Gastrocnemius medialis (tissue), 4 donors: ENCODE measurements at regions not wholly inside any gene's neighbourhood (a gene's known extent, or its start where the extent isn't known, plus 50 kb on each side); places are given as distances from the start of the nearest gene placed in this dataset.
"Not testable (repeated sequence)": the region's sequence is repeated elsewhere in the genome, so short reads cannot be mapped to it uniquely, and the experiment has no call there.

Experiments used
- ATAC-seq, 2 donors: fragments of 150-250 bp; one replicate each; pipeline ENCODE4 v1.9.1; 2016
- DNase-seq, 2 donors: peaks; one replicate each; pipeline ENCODE4 v3.0.0-alpha.2; 2019
- H3K27ac ChIP-seq, 4 donors: fragments of 200-600 bp; sonication (generic); 1 replicate in 1 of 4; 2 replicates in 3 of 4; pipeline ENCODE4 v1.5.1; 2016 to 2018; ENCODE audit warnings: mild to moderate bottlenecking in 2 of 4, moderate library complexity in 1 of 4
- H3K27me3 ChIP-seq, 3 donors: fragments of 200-600 bp; sonication (generic) in 2 of 3; 1 replicate in 1 of 3; 2 replicates in 2 of 3; pipeline versions ENCODE4 v1.5.1 to v1.6.0; 2016 to 2019; ENCODE audit warnings: mild to moderate bottlenecking in 1 of 3, moderate library complexity in 1 of 3
- H3K36me3 ChIP-seq, 2 donors: fragments of 200-600 bp; sonication (generic) in 1 of 2; one replicate each; pipeline ENCODE4 v1.5.1; 2017 to 2018
- H3K4me1 ChIP-seq, 2 donors: fragments of 200-600 bp; sonication (generic) in 1 of 2; one replicate each; pipeline ENCODE4 v1.5.1; 2016 to 2017; ENCODE audit warnings: mild to moderate bottlenecking in 2 of 2
- H3K4me3 ChIP-seq, 4 donors: fragments of 200-600 bp; sonication (generic) in 3 of 4; 1 replicate in 1 of 4; 2 replicates in 3 of 4; pipeline ENCODE4 v1.5.1; 2016 to 2019; ENCODE audit warnings: mild to moderate bottlenecking in 2 of 4
- H3K9me3 ChIP-seq, 3 donors: fragments of 200-600 bp; sonication (generic) in 2 of 3; 1 replicate in 1 of 3; 2 replicates in 2 of 3; pipeline ENCODE4 v1.5.1; 2016 to 2019
- POLR2A ChIP-seq, 2 donors: fragments of 450-650 bp; IDR thresholded peaks; one replicate each; pipeline ENCODE4 v1.6.1; 2017; ENCODE audit warnings: antibody characterized with exemption in 2 of 2, mild to moderate bottlenecking in 2 of 2, moderate library complexity in 2 of 2
- in situ Hi-C, 4 donors: fragments of 200-750 bp; cut with MboI; loops; one replicate each; pipeline versions ENCODE4 v1.15.0 to v1.8.0; 2017; ENCODE audit warnings: low sequenced_read_pairs in 4 of 4
- intact Hi-C: fragments of 100-400 bp; cut with DNase I; formaldehyde crosslinking; loops from one replicate; pipeline ENCODE4 v1.15.1; 2023; ENCODE audit warnings: low total_unique reads
- TF ChIP-seq, protein P1 (sequence below), 5 experiments: fragments of 450-650 bp in 3 of 5; fragments of 200-600 bp in 2 of 5; sonication (generic) in 2 of 5; IDR thresholded peaks in 4 of 5; conservative IDR thresholded peaks in 1 of 5; 1 replicate in 4 of 5; 2 replicates in 1 of 5; pipeline ENCODE4 v1.5.1; 2016 to 2019; ENCODE audit warnings: antibody characterized with exemption in 5 of 5, mild to moderate bottlenecking in 3 of 5, moderate library complexity in 3 of 5

DNA sequence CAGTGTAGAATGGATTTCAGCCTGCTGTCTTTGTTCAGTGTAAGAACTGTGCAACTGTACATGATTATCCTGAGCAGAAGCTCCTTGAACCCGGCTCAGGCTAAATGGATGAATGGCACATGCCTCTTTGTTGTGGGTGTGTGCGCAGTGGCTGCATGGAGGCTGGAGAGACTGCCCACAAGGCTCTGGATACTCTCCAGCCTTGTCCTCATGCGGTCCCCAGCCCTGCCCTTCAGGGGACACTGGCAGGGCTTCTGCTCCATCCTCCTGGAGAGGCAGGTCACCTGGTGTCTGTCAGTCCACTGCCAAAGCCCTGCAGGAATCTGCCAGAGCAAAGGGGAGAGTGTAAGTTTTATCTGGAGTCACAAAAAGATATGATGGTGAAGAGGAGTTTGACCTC is 241.7 kb upstream of the EXOC2 start:
- H3K27me3 ChIP-seq: no peaks in the 10 kb centered on the region
- DNase-seq (no peak), ATAC-seq (no peak)
- H3K4me1 ChIP-seq: no peaks in the 10 kb centered on the region
- in situ Hi-C loops (no loop called here), intact Hi-C loops (no loop called here)
- no peaks in the 10 kb centered on the region for H3K36me3 ChIP-seq
- no peaks in the 10 kb centered on the region for H3K9me3 ChIP-seq
- H3K4me3 ChIP-seq: no peak overlapping the region
- no peak for TF ChIP-seq POLR2A (IDR thresholded peaks at IDR 0.05)
- TF ChIP-seq, protein P1, sequence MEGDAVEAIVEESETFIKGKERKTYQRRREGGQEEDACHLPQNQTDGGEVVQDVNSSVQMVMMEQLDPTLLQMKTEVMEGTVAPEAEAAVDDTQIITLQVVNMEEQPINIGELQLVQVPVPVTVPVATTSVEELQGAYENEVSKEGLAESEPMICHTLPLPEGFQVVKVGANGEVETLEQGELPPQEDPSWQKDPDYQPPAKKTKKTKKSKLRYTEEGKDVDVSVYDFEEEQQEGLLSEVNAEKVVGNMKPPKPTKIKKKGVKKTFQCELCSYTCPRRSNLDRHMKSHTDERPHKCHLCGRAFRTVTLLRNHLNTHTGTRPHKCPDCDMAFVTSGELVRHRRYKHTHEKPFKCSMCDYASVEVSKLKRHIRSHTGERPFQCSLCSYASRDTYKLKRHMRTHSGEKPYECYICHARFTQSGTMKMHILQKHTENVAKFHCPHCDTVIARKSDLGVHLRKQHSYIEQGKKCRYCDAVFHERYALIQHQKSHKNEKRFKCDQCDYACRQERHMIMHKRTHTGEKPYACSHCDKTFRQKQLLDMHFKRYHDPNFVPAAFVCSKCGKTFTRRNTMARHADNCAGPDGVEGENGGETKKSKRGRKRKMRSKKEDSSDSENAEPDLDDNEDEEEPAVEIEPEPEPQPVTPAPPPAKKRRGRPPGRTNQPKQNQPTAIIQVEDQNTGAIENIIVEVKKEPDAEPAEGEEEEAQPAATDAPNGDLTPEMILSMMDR (IDR thresholded peaks at IDR 0.05 in 4 of 5, conservative IDR thresholded peaks at IDR 0.05 in 1 of 5): no peak
- no peak overlapping the region for H3K27ac ChIP-seq

DNA sequence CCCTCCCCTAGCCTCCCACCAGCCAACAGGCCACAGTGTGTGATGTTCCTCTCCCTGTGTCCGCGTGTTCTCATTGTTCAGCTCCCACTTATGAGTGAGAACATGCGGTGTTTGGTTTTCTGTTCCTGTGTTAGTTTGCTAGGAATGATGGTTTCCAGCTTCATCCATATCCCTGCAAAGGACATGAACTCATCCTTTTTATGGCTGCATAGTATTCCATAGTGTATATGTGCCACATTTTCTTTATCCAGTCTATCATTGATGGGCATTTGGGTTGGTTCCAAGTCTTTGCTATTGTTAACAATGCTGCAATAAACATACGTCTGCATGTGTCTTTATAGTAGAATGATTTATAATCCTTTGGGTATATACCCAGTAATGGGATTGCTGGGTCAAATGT is 239.0 kb upstream of the EXOC2 start:
- intact Hi-C loops: not testable (repeated sequence)

DNA sequence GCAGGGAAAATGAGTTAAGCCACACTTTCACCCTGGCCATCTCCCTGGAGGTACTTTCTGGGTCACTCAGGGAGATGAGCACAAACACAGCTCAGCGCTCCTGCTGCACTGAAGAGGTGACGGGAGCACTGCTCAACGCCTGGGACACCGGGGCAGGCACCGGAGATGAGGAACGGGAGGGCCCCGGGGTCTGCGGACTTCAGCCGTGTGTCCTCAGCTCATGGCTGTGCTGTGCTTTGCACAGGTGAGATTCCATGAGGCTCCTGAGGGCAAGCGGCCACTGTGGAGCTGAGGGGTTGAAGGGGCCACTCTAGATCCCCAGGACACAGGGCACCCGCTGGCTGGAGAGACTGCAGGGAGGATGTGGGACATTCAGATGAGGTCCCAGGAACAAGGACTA is 234.2 kb upstream of the EXOC2 start:
- Histone ChIP-seq H3K4me1 (no peaks in the 10 kb centered on the region), H3K27ac (no peak overlapping the region), H3K36me3 (no peaks in the 10 kb centered on the region), H3K4me3 (no peak overlapping the region), H3K27me3 (no peaks in the 10 kb centered on the region), H3K9me3 (no peaks in the 10 kb centered on the region)
- intact Hi-C loops: no loop called here
- in situ Hi-C loops: no loop called here
- no peak for TF ChIP-seq POLR2A (IDR thresholded peaks at IDR 0.05)
- TF ChIP-seq, protein P1 (IDR thresholded peaks at IDR 0.05 in 4 of 5, conservative IDR thresholded peaks at IDR 0.05 in 1 of 5): no peak
- DNase-seq: no peak
- no peak for ATAC-seq

More for the DNA sequence above, 239.0 kb upstream of the EXOC2 start:
- ATAC-seq, H3K36me3 ChIP-seq, H3K27me3 ChIP-seq, H3K27ac ChIP-seq, H3K4me3 ChIP-seq, H3K4me1 ChIP-seq, in situ Hi-C loops, H3K9me3 ChIP-seq, DNase-seq: not testable (repeated sequence)

DNA sequence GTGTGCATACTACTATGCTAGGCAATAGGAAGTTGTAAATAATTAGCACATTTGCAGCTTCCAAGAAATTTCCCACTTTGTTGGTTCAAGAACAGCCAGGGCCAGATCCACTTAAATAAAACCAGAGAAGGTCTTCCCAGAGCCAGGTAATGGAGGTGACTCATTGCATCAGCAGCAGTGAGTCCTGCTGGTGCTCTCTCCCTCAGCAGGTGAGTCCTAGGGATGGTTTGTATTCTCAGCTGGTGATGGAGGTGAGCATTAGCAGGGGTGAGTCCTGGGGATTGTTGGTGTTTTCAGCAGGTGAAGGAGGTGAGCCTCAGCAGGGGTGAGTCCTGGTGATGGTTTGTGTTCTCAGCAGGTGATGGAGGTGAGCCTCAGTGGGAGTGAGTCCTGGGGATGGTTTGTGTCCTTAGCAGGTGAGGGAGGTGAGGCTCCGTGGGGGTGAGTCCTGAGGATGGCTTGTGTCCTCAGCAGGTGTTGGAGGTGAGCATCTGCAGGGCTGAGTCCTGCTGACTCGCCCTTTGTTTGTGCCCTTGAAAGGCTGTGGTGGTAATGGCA is 232.8 kb upstream of the EXOC2 start:
- no peaks in the 10 kb centered on the region for H3K36me3 ChIP-seq
- no peak for TF ChIP-seq POLR2A (IDR thresholded peaks at IDR 0.05)
- TF ChIP-seq, protein P1 (IDR thresholded peaks at IDR 0.05 in 4 of 5, conservative IDR thresholded peaks at IDR 0.05 in 1 of 5): no peak
- DNase-seq: no peak
- intact Hi-C loops (no loop called here), in situ Hi-C loops (no loop called here)
- ATAC-seq: no peak
- H3K4me3 ChIP-seq: no peak overlapping the region
- H3K9me3 ChIP-seq: no peaks in the 10 kb centered on the region
- H3K4me1 ChIP-seq: no peaks in the 10 kb centered on the region
- no peaks in the 10 kb centered on the region for H3K27me3 ChIP-seq
- H3K27ac ChIP-seq: no peak overlapping the region

DNA sequence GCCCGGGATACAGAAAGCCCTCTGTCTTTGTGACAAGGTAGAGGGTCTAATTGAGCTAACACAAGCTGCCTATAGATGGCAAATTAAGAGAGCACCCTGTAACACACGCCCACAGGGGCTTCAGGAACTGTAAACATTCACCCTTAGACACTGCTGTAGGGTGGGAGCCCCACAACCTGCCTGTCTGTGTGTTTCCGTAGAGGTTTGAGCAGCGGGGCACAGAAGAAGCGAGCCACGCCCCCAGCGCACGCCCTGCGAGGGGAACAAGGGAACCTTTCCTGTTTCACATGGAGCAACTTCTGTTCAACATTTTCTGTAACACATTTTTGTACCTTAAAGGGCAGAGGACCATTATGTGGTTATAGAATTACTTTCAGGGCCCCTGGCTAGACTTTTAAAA is 231.7 kb upstream of the EXOC2 start:
- in situ Hi-C loops: no loop called here
- no peak overlapping the region for H3K4me3 ChIP-seq
- DNase-seq: no peak
- no peak for TF ChIP-seq POLR2A (IDR thresholded peaks at IDR 0.05)
- TF ChIP-seq, protein P1 (IDR thresholded peaks at IDR 0.05 in 4 of 5, conservative IDR thresholded peaks at IDR 0.05 in 1 of 5): no peak
- H3K4me1 ChIP-seq: no peaks in the 10 kb centered on the region
- intact Hi-C loops: no loop called here
- no peak for ATAC-seq
- no peaks in the 10 kb centered on the region for H3K27me3 ChIP-seq
- H3K27ac ChIP-seq: no peak overlapping the region
- no peaks in the 10 kb centered on the region for H3K36me3 ChIP-seq
- no peaks in the 10 kb centered on the region for H3K9me3 ChIP-seq
